GM23338 (cell line): ENCODE measurements at regions not wholly inside any gene's neighbourhood (a gene's known extent, or its start where the extent isn't known, plus 50 kb on each side); places are given as distances from the start of the nearest gene placed in this dataset.

ENCODE experiments used
- ATAC-seq: fragments of 200-7000 bp; cut with Tn5 transposase; 3 replicates; pipeline ENCODE4 v1.9.1; 2020
- DNase-seq: peaks from one replicate; pipeline ENCODE4 v3.0.0-alpha.2; 2015; ENCODE audit warnings: low spot score
- H2AFZ ChIP-seq: fragments of 200-600 bp; sonication (generic); 2 replicates; pipeline ENCODE4 v1.8.0; 2016; ENCODE audit warnings: antibody characterized with exemption, mild to moderate bottlenecking, moderate library complexity
- H3F3A ChIP-seq: fragments of 200-600 bp; sonication (generic); replicated peaks from 2 replicates; pipeline ENCODE4 v1.8.0; 2017; ENCODE audit warnings: antibody characterized with exemption, mixed run types, low read depth
- H3K27ac ChIP-seq: fragments of 200-600 bp; sonication (generic); 2 replicates; pipeline ENCODE4 v1.6.1; 2016; ENCODE audit warnings: low read depth
- H3K27me3 ChIP-seq: fragments of 200-600 bp; sonication (generic); 2 replicates; pipeline ENCODE4 v1.8.0; 2016; ENCODE audit warnings: mild to moderate bottlenecking, mixed run types, moderate library complexity; ENCODE audit not compliant: insufficient read depth
- H3K36me3 ChIP-seq: fragments of 200-600 bp; sonication (generic); 2 replicates; pipeline ENCODE4 v1.8.0; 2016; ENCODE audit warnings: mild to moderate bottlenecking; ENCODE audit not compliant: insufficient read depth
- H3K4me1 ChIP-seq: fragments of 200-600 bp; sonication (generic); 2 replicates; pipeline ENCODE4 v1.8.0; 2016; ENCODE audit warnings: mild to moderate bottlenecking, moderate library complexity; ENCODE audit not compliant: insufficient read depth
- H3K4me2 ChIP-seq: fragments of 200-600 bp; sonication (generic); 2 replicates; pipeline ENCODE4 v1.7.1; 2017; ENCODE audit warnings: mixed run types
- H3K4me3 ChIP-seq: fragments of 200-600 bp; sonication (generic); 2 replicates; pipeline ENCODE4 v1.6.1; 2016; ENCODE audit warnings: mixed run types
- H3K79me2 ChIP-seq: fragments of 200-600 bp; sonication (generic); replicated peaks from 2 replicates; pipeline ENCODE4 v1.8.0; 2017; ENCODE audit warnings: mild to moderate bottlenecking; ENCODE audit not compliant: insufficient read depth
- H3K9me2 ChIP-seq: fragments of 200-600 bp; sonication (generic); 2 replicates; pipeline ENCODE4 v1.8.0; 2017; ENCODE audit not compliant: insufficient read depth
- H4K20me1 ChIP-seq: fragments of 200-600 bp; sonication (generic); replicated peaks from 2 replicates; pipeline ENCODE4 v1.8.0; 2017; ENCODE audit warnings: mild to moderate bottlenecking; ENCODE audit not compliant: insufficient read depth
- H3K27ac Mint-ChIP-seq: 2 replicates; pipeline ENCODE4 v1.8.0; 2020; ENCODE audit warnings: inconsistent platforms, mild to moderate bottlenecking, moderate library complexity, mixed read lengths
- H3K27me3 Mint-ChIP-seq: 3 replicates; pipeline ENCODE4 v1.8.0; 2022; ENCODE audit warnings: low read depth, mild to moderate bottlenecking, moderate library complexity, mixed read lengths, inconsistent platforms; ENCODE audit not compliant: insufficient read depth, poor library complexity
- H3K36me3 Mint-ChIP-seq: 3 replicates; pipeline ENCODE4 v1.8.0; 2021; ENCODE audit warnings: low read depth, mild to moderate bottlenecking, inconsistent platforms, moderate library complexity, mixed read lengths
- H3K4me1 Mint-ChIP-seq: 3 replicates; pipeline ENCODE4 v1.8.0; 2020; ENCODE audit warnings: mild to moderate bottlenecking, inconsistent platforms, mixed read lengths
- H3K4me3 Mint-ChIP-seq: 3 replicates; pipeline ENCODE4 v1.8.0; 2021; ENCODE audit warnings: moderate library complexity, mild to moderate bottlenecking, inconsistent platforms, mixed read lengths
- H3K9me3 Mint-ChIP-seq: 3 replicates; pipeline ENCODE4 v1.8.0; 2020; ENCODE audit warnings: moderate library complexity, mild to moderate bottlenecking, inconsistent platforms, mixed read lengths
- CREB1 ChIP-seq: fragments of 250-450 bp; sonication (Bioruptor Pico); IDR thresholded peaks from 2 replicates; pipeline ENCODE4 v1.5.0; 2020; ENCODE audit warnings: low read depth, mild to moderate bottlenecking, moderate library complexity
- NANOG ChIP-seq: IDR thresholded peaks from 2 replicates; pipeline ENCODE4 v1.6.1; 2016; ENCODE audit warnings: antibody characterized with exemption, borderline replicate concordance
- ZNF114 ChIP-seq: fragments of 250-450 bp; sonication (Bioruptor Pico); IDR thresholded peaks from 2 replicates; pipeline ENCODE4 v1.5.0; 2020; ENCODE audit warnings: mild to moderate bottlenecking, moderate library complexity
- TF ChIP-seq, protein P1 (sequence below): fragments of 250-450 bp; sonication (Bioruptor Pico); IDR thresholded peaks from 2 replicates; pipeline ENCODE4 v1.5.0; 2020; ENCODE audit warnings: mild to moderate bottlenecking, moderate library complexity
- TF ChIP-seq, protein P2 (sequence below): IDR thresholded peaks from one replicate; pipeline ENCODE4 v1.6.1; 2018; ENCODE audit warnings: antibody characterized with exemption; ENCODE audit not compliant: unreplicated experiment

- Histone ChIP-seq H3K4me3 (no peak overlapping the region), H3K79me2 (no peaks in the 10 kb centered on the region), H3K27me3 (no peaks in the 10 kb centered on the region), H3K9me2 (no peaks in the 10 kb centered on the region), H3K27ac (no peak overlapping the region), H3K36me3 (no peaks in the 10 kb centered on the region), H4K20me1 (no peaks in the 10 kb centered on the region), H3F3A (no peaks in the 10 kb centered on the region), H2AFZ (no peak overlapping the region), H3K4me2 (no peak overlapping the region), H3K4me1 (no peaks in the 10 kb centered on the region)
- Mint-ChIP-seq H3K9me3 (no peaks in the 10 kb centered on the region), H3K27ac (no peak overlapping the region), H3K27me3 (peaks cover 4% of the 10 kb centered on the region), H3K4me1 (no peaks in the 10 kb centered on the region), H3K36me3 (no peaks in the 10 kb centered on the region), H3K4me3 (no peak overlapping the region)
- TF ChIP-seq NANOG (no peak), CREB1 (CRISPR knock-in tag) (no peak), ZNF114 (CRISPR knock-in tag) (no peak)
- TF ChIP-seq, protein P1, sequence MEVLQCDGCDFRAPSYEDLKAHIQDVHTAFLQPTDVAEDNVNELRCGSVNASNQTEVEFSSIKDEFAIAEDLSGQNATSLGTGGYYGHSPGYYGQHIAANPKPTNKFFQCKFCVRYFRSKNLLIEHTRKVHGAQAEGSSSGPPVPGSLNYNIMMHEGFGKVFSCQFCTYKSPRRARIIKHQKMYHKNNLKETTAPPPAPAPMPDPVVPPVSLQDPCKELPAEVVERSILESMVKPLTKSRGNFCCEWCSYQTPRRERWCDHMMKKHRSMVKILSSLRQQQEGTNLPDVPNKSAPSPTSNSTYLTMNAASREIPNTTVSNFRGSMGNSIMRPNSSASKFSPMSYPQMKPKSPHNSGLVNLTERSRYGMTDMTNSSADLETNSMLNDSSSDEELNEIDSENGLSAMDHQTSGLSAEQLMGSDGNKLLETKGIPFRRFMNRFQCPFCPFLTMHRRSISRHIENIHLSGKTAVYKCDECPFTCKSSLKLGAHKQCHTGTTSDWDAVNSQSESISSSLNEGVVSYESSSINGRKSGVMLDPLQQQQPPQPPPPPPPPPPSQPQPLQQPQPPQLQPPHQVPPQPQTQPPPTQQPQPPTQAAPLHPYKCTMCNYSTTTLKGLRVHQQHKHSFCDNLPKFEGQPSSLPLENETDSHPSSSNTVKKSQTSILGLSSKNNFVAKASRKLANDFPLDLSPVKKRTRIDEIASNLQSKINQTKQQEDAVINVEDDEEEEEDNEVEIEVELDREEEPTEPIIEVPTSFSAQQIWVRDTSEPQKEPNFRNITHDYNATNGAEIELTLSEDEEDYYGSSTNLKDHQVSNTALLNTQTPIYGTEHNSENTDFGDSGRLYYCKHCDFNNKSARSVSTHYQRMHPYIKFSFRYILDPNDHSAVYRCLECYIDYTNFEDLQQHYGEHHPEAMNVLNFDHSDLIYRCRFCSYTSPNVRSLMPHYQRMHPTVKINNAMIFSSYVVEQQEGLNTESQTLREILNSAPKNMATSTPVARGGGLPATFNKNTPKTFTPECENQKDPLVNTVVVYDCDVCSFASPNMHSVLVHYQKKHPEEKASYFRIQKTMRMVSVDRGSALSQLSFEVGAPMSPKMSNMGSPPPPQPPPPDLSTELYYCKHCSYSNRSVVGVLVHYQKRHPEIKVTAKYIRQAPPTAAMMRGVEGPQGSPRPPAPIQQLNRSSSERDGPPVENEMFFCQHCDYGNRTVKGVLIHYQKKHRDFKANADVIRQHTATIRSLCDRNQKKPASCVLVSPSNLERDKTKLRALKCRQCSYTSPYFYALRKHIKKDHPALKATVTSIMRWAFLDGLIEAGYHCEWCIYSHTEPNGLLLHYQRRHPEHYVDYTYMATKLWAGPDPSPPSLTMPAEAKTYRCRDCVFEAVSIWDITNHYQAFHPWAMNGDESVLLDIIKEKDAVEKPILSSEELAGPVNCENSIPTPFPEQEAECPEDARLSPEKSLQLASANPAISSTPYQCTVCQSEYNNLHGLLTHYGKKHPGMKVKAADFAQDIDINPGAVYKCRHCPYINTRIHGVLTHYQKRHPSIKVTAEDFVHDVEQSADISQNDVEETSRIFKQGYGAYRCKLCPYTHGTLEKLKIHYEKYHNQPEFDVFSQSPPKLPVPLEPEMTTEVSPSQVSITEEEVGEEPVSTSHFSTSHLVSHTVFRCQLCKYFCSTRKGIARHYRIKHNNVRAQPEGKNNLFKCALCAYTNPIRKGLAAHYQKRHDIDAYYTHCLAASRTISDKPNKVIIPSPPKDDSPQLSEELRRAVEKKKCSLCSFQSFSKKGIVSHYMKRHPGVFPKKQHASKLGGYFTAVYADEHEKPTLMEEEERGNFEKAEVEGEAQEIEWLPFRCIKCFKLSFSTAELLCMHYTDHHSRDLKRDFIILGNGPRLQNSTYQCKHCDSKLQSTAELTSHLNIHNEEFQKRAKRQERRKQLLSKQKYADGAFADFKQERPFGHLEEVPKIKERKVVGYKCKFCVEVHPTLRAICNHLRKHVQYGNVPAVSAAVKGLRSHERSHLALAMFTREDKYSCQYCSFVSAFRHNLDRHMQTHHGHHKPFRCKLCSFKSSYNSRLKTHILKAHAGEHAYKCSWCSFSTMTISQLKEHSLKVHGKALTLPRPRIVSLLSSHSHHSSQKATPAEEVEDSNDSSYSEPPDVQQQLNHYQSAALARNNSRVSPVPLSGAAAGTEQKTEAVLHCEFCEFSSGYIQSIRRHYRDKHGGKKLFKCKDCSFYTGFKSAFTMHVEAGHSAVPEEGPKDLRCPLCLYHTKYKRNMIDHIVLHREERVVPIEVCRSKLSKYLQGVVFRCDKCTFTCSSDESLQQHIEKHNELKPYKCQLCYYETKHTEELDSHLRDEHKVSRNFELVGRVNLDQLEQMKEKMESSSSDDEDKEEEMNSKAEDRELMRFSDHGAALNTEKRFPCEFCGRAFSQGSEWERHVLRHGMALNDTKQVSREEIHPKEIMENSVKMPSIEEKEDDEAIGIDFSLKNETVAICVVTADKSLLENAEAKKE (CRISPR knock-in tag), result no peak
- TF ChIP-seq, protein P2, sequence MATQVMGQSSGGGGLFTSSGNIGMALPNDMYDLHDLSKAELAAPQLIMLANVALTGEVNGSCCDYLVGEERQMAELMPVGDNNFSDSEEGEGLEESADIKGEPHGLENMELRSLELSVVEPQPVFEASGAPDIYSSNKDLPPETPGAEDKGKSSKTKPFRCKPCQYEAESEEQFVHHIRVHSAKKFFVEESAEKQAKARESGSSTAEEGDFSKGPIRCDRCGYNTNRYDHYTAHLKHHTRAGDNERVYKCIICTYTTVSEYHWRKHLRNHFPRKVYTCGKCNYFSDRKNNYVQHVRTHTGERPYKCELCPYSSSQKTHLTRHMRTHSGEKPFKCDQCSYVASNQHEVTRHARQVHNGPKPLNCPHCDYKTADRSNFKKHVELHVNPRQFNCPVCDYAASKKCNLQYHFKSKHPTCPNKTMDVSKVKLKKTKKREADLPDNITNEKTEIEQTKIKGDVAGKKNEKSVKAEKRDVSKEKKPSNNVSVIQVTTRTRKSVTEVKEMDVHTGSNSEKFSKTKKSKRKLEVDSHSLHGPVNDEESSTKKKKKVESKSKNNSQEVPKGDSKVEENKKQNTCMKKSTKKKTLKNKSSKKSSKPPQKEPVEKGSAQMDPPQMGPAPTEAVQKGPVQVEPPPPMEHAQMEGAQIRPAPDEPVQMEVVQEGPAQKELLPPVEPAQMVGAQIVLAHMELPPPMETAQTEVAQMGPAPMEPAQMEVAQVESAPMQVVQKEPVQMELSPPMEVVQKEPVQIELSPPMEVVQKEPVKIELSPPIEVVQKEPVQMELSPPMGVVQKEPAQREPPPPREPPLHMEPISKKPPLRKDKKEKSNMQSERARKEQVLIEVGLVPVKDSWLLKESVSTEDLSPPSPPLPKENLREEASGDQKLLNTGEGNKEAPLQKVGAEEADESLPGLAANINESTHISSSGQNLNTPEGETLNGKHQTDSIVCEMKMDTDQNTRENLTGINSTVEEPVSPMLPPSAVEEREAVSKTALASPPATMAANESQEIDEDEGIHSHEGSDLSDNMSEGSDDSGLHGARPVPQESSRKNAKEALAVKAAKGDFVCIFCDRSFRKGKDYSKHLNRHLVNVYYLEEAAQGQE, result no peak
- ATAC-seq (no peak), DNase-seq (no peak)
These were observed 448.7 kb downstream of the ZPLD1 start for GRCh38 chr3:102883515-102883914.
